ENCODE measurements at regions not wholly inside any gene's neighbourhood (a gene's known extent, or its start where the extent isn't known, plus 50 kb on each side); places are given as distances from the start of the nearest gene placed in this dataset.
"Not testable (repeated sequence)": the region's sequence is repeated elsewhere in the genome, so short reads cannot be mapped to it uniquely, and the experiment has no call there.

DNA sequence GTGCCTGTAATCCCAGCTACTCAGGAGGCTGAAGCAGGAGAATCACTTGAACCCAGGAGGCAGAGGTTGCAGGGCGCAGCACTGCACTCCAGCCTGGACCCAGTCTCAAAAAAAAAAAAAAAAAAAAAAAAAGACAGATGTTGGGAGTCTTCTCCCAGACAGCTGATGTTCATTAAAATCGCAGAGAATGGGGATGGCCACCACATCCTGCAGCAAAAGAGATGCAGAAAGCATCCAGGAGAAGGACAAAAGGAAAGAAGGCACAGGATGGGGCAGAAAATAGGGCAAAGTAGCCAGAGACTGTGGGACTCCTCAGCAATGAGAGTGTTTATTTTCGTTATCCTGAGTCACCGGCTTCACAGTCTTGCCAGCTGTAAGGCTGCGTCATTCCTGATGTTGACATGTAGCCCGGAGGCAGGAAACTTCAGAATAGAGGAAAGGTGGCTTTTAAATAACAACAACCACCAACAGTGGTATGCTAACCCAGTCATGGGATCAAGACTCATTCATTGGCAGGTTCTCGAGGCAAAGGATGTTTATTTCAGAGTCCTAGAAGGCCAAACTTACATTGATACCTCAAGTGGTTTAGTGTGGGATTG, 149.5 kb upstream of the SVIL start:
- no peak for DNase-seq

DNA sequence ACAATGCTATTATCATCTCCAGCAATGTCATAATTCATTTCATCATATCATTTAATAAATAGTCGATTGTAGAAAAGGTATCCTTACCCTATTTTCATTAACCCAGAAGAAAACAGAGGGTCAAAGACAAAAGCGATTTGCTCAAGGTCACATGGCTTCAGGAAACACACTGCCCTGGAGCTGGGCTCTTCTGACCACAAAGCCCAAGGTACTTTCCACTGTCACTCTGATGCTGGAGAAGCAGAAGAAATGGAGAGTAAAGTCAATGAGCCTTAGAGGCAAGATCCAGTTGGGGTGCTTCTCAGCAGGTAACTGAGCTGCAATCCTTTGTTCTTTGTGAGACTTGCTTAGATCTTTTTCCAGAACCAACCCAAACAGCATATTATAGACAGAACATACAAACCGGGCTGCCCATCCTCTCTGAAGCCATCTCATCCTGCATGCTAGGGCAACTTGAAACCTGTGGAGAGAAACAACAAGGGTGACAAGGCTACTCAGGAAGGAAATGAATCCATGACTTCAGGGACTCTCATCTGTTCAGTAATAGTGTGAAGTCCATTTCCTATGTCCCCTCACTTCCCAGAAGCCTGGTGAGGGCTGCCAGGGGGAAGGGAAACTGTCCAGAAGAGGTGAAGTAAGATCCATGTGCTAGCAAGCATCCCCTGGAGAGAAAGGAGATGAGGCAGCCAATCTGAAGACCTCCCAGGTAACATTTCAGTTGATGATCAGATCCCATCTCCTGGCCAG, 148.6 kb upstream of the SVIL start:
- DNase-seq, result no peak

GRCh38 chr10:29780639-29781038, 145.9 kb upstream of the SVIL start:
- no peak for DNase-seq

GRCh38 chr10:29780096-29780495, 145.3 kb upstream of the SVIL start:
- no peak for DNase-seq

- DNase-seq, result no peak
Measured at GRCh38 chr10:29776246-29776645, 141.5 kb upstream of the SVIL start.

- no peak for DNase-seq
Measured at GRCh38 chr10:29774475-29774874, 139.7 kb upstream of the SVIL start.

DNA sequence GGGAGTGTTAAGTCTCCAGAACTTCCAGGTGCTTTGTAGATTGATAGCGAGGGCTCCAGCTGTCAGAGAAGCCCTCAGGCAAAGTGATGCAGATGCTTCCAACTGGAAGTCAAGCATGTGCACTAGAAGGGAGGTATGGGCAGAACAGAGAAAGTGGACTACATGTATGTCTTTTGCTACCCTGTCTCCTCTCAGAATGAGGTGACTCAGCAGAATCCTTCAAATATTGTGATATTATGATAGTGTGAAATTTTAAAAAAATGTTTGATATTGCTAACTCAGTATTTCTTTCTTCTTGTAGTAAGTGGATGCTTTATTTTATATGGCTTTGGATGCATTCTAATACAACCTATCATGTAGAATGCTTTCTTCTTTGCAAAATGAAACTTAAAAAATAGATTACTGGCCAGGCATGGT, 138.9 kb upstream of the SVIL start:
- DNase-seq, result no peak

- DNase-seq, result no peak
Measured at GRCh38 chr10:29772403-29772802, 137.6 kb upstream of the SVIL start.

- no peak for DNase-seq
Measured at GRCh38 chr10:29771376-29771775, 136.6 kb upstream of the SVIL start.

DNA sequence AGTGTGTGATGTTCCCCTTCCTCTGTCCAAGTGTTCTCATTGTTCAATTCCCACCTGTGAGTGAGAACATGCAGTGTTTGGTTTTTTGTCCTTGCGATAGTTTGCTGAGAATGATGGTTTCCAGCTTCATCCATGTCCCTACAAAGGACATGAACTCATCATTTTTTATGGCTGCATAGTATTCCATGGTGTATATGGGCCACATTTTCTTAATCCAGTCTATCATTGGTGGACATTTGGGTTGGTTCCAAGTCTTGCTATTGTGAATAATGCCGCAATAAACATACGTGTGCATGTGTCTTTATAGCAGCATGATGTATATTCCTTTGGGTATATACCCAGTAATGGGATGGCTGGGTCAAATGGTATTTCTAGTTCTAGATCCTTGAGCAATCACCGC, 134.5 kb upstream of the SVIL start:
- not testable (repeated sequence) for DNase-seq

GRCh38 chr10:29767968-29768367, 133.2 kb upstream of the SVIL start:
- DNase-seq, result no peak

GRCh38 chr10:29766753-29767152, 132.0 kb upstream of the SVIL start:
- DNase-seq, result no peak

DNA sequence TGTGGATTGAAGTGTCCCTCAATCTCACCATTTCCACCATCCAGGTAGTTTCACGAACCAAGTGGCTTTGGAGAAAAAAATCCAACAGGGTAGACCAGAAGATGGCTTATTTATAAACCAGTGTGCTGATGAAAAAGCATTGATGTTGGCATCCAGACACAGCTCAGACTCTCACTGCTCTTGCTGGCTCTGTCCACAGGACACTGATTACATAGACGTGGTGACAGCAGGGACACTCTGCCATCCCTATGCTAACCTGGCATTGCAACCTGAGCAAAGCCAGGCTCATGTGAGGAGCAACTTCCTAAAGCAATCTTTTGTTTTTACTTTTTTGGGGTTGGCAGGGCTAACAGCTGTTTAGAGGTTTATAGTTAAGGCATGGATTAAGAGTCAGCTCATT, 130.6 kb upstream of the SVIL start:
- DNase-seq, result no peak

GRCh38 chr10:29763396-29763795, 128.6 kb upstream of the SVIL start:
- no peak for DNase-seq

- DNase-seq, result no peak
Measured at GRCh38 chr10:29761916-29762315, 127.1 kb upstream of the SVIL start.

DNA sequence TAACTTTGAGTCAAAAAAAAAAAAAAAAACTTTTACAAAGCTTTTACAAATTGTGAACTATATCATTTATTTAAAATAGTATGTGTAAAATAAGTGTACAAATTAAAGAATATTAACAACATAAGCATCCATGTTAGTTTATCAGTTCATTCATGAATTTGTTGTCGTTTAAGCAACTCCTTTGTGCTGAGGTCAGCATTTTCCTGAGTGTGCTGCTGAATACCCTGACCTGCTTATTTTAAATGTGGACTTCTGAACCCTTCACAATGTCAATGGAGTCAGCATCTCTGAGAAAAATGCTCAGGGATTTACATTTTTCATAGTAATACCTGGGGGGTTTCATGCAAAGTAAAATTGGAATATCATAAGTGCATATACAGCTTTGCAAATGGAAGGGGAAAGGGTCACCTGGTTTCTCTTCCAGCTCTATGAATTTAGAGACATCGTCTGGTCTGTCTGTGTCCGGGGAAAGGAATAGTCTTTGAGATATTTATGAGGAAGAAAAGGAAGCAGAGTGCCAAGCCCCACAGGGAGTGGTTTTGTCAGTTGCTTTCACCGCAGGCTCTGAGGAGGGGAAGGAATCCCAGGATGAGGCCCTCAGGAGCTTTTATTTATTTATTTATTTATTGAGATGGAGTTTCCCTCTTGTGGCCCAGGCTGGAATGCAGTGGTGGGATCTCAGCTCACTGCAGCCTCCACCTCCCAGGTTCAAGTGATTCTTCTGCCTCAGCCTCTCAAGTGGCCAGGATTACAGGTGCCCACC, 125.5 kb upstream of the SVIL start:
- no peak for DNase-seq

- DNase-seq, result no peak
Measured at GRCh38 chr10:29757551-29758297, 123.0 kb upstream of the SVIL start.

DNA sequence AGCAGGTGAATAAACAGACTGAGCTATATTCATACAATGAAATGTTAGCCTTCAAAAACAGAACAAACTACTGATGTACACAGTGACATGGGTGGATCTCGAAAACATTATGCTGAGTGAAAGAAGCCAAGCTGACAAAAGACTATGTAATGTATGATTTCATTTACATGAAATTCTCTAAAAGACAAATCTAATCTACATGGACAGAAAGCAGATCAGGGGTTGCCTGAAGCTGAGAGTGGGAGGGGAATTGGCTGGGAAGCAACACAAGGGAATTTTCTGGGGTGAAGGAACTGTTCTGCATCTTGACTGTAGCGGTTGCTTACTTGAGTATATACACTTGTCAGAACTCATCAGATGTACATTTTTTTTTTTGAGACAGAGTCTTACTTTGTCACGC, 121.7 kb upstream of the SVIL start:
- no peak for DNase-seq

- no peak for DNase-seq
Measured at GRCh38 chr10:29753283-29753682, 118.5 kb upstream of the SVIL start.

GRCh38 chr10:29751684-29752083, 116.9 kb upstream of the SVIL start:
- DNase-seq, result no peak

GRCh38 chr10:29751240-29751639, 116.5 kb upstream of the SVIL start:
- DNase-seq, result no peak

- DNase-seq, result no peak
Measured at GRCh38 chr10:29749150-29749549, 114.4 kb upstream of the SVIL start.

GRCh38 chr10:29748109-29748650, 113.4 kb upstream of the SVIL start:
- DNase-seq, result no peak

Data from CD4-positive, alpha-beta T cell treated with Interferon gamma for 1 hour (primary cell).